Cardiac fibroblast (primary cell): ENCODE measurements at regions not wholly inside any gene's neighbourhood (a gene's known extent, or its start where the extent isn't known, plus 50 kb on each side); places are given as distances from the start of the nearest gene placed in this dataset.
A peak's percentile ranks its signal among the peaks of the same experiment; 100 is the strongest.

Source experiments
- DNase-seq, 2 donors: peaks; one replicate each; pipeline versions ENCODE4 v3.0.0 to v3.0.0-alpha.2; 2010; ENCODE audit warnings: low read depth in 2 of 2
- H3K4me3 ChIP-seq, 2 donors: replicated peaks in 1 of 2; 1 replicate in 1 of 2; 2 replicates in 1 of 2; pipeline ENCODE4 v1.5.1; 2011; ENCODE audit warnings: low read depth in 2 of 2, low read length in 2 of 2, mild to moderate bottlenecking in 2 of 2, moderate library complexity in 1 of 2
- CTCF ChIP-seq: IDR thresholded peaks from one replicate; pipeline ENCODE4 v1.5.1; 2011; ENCODE audit warnings: low read depth, mild to moderate bottlenecking, low read length, inconsistent platforms

- no peak for TF ChIP-seq CTCF
- H3K4me3 ChIP-seq: no peak overlapping the region
- no peak for DNase-seq
These were observed 449.6 kb upstream of the CLINT1 start for GRCh38 chr5:158308429-158309025.

DNA sequence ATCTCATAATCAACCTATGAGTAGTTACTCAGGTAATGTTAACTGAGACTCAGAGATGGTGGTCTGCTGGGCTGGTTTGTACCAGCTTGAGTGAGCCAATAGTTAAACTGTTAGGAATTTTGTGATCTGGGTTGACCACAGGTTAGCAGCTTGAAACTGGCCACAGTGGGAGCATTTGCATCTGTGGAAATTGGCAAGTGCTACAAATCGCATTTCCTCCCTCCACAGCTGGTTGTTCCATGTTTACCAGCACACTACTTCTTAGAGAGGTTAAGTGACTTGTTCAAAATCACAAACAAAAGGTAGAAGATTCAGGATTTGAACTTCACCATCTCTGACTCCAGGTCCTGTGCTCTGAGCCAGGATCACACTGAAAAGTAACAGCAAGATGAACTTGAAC is 446.9 kb upstream of the CLINT1 start:
- TF ChIP-seq CTCF: no peak
- no peak for DNase-seq
- no peak overlapping the region for H3K4me3 ChIP-seq

DNA sequence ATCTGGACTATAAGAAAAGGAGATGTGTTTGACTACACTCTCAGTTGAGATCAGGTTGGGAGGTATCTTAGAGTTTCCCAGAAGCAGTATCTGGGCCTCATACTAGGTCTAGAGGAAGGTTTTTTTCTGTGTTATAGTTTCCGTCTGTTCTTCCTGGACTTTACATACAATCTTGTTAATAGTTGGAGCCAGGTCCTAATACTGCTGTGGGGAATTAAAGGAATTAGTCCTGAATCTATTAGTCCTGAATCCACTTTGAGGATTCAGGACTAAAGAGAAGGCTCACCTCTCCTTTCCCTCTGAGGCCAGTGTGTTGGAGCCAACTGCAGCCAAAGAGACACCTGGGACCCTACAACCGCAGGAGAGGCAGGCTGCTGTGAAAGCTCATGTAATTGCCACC is 445.7 kb upstream of the CLINT1 start:
- H3K4me3 ChIP-seq: no peak overlapping the region
- DNase-seq: no peak
- no peak for TF ChIP-seq CTCF

GRCh38 chr5:158303883-158304282 is 444.9 kb upstream of the CLINT1 start:
- no peak for TF ChIP-seq CTCF
- no peak overlapping the region for H3K4me3 ChIP-seq
- no peak for DNase-seq

DNA sequence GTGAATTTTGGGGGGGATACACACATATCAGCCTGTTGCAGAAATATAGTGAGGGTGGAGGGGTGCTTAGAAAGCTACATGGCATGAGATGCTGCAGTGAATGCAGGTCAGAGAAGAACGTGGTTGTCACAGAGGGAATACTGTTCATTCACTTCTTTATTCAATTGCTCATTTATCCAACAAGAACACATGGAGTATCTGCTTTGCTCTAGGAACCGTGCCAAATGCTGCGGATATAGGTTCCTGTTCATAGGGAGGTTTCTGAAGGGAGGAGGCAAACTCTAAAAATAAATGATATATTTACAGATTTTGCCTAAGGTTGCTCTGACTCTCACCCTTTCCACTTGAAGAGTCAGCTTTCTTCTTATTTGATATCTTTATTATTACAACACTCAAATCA is 444.3 kb upstream of the CLINT1 start:
- TF ChIP-seq CTCF: no peak
- peak in 1 of 2 donors; percentile 6 for DNase-seq
- H3K4me3 ChIP-seq: no peak overlapping the region

- no peak overlapping the region for H3K4me3 ChIP-seq
- no peak for DNase-seq
- TF ChIP-seq CTCF: no peak
These were observed 443.1 kb upstream of the CLINT1 start for GRCh38 chr5:158302029-158302428.

GRCh38 chr5:158301186-158301585 is 442.2 kb upstream of the CLINT1 start:
- no peak for DNase-seq
- TF ChIP-seq CTCF: no peak
- no peak overlapping the region for H3K4me3 ChIP-seq
